ENCODE measurements at regions not wholly inside any gene's neighbourhood (a gene's known extent, or its start where the extent isn't known, plus 50 kb on each side); places are given as distances from the start of the nearest gene placed in this dataset.

- no peak for DNase-seq (ENCODE audit: low read depth in 2 of 2)
Measured at GRCh38 chr9:129506041-129506440, 114.9 kb downstream of the C9orf50 start.

GRCh38 chr9:129505270-129505902 is 115.5 kb downstream of the C9orf50 start:
- DNase-seq (ENCODE audit: low read depth in 2 of 2), result no peak

- no peak for DNase-seq (ENCODE audit: low read depth in 2 of 2)
Measured at GRCh38 chr9:129504404-129504803, 116.5 kb downstream of the C9orf50 start.

- no peak for DNase-seq (ENCODE audit: low read depth in 2 of 2)
Measured at GRCh38 chr9:129501771-129502319, 119.1 kb downstream of the C9orf50 start.

GRCh38 chr9:129500863-129501770 is 119.8 kb downstream of the C9orf50 start:
- DNase-seq (ENCODE audit: low read depth in 2 of 2), result no peak

GRCh38 chr9:129500161-129500862 is 120.6 kb downstream of the C9orf50 start:
- no peak for DNase-seq (ENCODE audit: low read depth in 2 of 2)

- DNase-seq (ENCODE audit: low read depth in 2 of 2), result no peak
Measured at GRCh38 chr9:129498451-129499384, 122.2 kb downstream of the C9orf50 start.

- DNase-seq (ENCODE audit: low read depth in 2 of 2), result no peak
Measured at GRCh38 chr9:129497813-129498450, 123.0 kb downstream of the C9orf50 start.

- no peak for DNase-seq (ENCODE audit: low read depth in 2 of 2)
Measured at GRCh38 chr9:129497005-129497812, 123.7 kb downstream of the C9orf50 start.

- peak; percentile 76 to 82 for DNase-seq (ENCODE audit: low read depth in 2 of 2)
Measured at GRCh38 chr9:129496473-129497004, 124.4 kb downstream of the C9orf50 start.

GRCh38 chr9:129495620-129496472 is 125.1 kb downstream of the C9orf50 start:
- DNase-seq (ENCODE audit: low read depth in 2 of 2), result peak; percentile 78 to 83

GRCh38 chr9:129494113-129494789 is 126.7 kb downstream of the C9orf50 start:
- DNase-seq (ENCODE audit: low read depth in 2 of 2), result no peak

- DNase-seq (ENCODE audit: low read depth in 2 of 2), result no peak
Measured at GRCh38 chr9:129493706-129494047, 127.2 kb downstream of the C9orf50 start.

GRCh38 chr9:129493002-129493705 is 127.7 kb downstream of the C9orf50 start:
- DNase-seq (ENCODE audit: low read depth in 2 of 2), result no peak

- no peak for DNase-seq (ENCODE audit: low read depth in 2 of 2)
Measured at GRCh38 chr9:129491487-129491855, 129.4 kb downstream of the C9orf50 start.

- no peak for DNase-seq (ENCODE audit: low read depth in 2 of 2)
Measured at GRCh38 chr9:129490583-129491486, 130.1 kb downstream of the C9orf50 start.
